Fibroblast of skin of scalp (primary cell): ENCODE measurements at regions not wholly inside any gene's neighbourhood (a gene's known extent, or its start where the extent isn't known, plus 50 kb on each side); places are given as distances from the start of the nearest gene placed in this dataset.

Source experiments
- DNase-seq: peaks from one replicate; pipeline ENCODE4 v3.0.0-alpha.2; 2013

- no peak for DNase-seq
Measured at GRCh38 chr12:126481688-126482087, 1416.5 kb downstream of the AACS start.

- no peak for DNase-seq
Measured at GRCh38 chr12:126482238-126482889, 1417.1 kb downstream of the AACS start.

GRCh38 chr12:126483145-126484068, 1418.2 kb downstream of the AACS start:
- peak; percentile 5 for DNase-seq

- DNase-seq, result no peak
Measured at GRCh38 chr12:126487431-126487980, 1422.3 kb downstream of the AACS start.

GRCh38 chr12:126488806-126489205, 1423.6 kb downstream of the AACS start:
- no peak for DNase-seq

GRCh38 chr12:126492181-126492580, 1426.9 kb downstream of the AACS start:
- DNase-seq, result no peak

GRCh38 chr12:126493366-126494108, 1428.3 kb downstream of the AACS start:
- DNase-seq, result no peak

- DNase-seq, result no peak
Measured at GRCh38 chr12:126496201-126496600, 1431.0 kb downstream of the AACS start.

- DNase-seq, result no peak
Measured at GRCh38 chr12:126506426-126507182, 1441.4 kb downstream of the AACS start.

- no peak for DNase-seq
Measured at GRCh38 chr12:126507231-126507630, 1442.0 kb downstream of the AACS start.

GRCh38 chr12:126509572-126509971, 1444.3 kb downstream of the AACS start:
- DNase-seq, result no peak

- no peak for DNase-seq
Measured at GRCh38 chr12:126510630-126511029, 1445.4 kb downstream of the AACS start.

- no peak for DNase-seq
Measured at GRCh38 chr12:126512916-126513913, 1448.0 kb downstream of the AACS start.

- DNase-seq, result no peak
Measured at GRCh38 chr12:126518596-126519200, 1453.5 kb downstream of the AACS start.

- no peak for DNase-seq
Measured at GRCh38 chr12:126519833-126520232, 1454.6 kb downstream of the AACS start.

- no peak for DNase-seq
Measured at GRCh38 chr12:126523891-126524290, 1458.7 kb downstream of the AACS start.

- DNase-seq, result no peak
Measured at GRCh38 chr12:126534495-126534894, 1469.3 kb downstream of the AACS start.

GRCh38 chr12:126534942-126535341, 1469.7 kb downstream of the AACS start:
- no peak for DNase-seq

- DNase-seq, result no peak
Measured at GRCh38 chr12:126535971-126536370, 1470.7 kb downstream of the AACS start.

GRCh38 chr12:126537961-126538530, 1472.8 kb downstream of the AACS start:
- DNase-seq, result peak; percentile 20
